NCI-H146 treated with DMSO at 0.1 percent for 48 hours (cell line): ENCODE measurements at regions not wholly inside any gene's neighbourhood (a gene's known extent, or its start where the extent isn't known, plus 50 kb on each side); places are given as distances from the start of the nearest gene placed in this dataset.
"Not testable (repeated sequence)": the region's sequence is repeated elsewhere in the genome, so short reads cannot be mapped to it uniquely, and the experiment has no call there.

Experiments used
- DNase-seq: peaks from one replicate; lab custom pipeline; 2025; ENCODE audit not compliant: unreplicated experiment; lab: John Stamatoyannopoulos, UW

DNA sequence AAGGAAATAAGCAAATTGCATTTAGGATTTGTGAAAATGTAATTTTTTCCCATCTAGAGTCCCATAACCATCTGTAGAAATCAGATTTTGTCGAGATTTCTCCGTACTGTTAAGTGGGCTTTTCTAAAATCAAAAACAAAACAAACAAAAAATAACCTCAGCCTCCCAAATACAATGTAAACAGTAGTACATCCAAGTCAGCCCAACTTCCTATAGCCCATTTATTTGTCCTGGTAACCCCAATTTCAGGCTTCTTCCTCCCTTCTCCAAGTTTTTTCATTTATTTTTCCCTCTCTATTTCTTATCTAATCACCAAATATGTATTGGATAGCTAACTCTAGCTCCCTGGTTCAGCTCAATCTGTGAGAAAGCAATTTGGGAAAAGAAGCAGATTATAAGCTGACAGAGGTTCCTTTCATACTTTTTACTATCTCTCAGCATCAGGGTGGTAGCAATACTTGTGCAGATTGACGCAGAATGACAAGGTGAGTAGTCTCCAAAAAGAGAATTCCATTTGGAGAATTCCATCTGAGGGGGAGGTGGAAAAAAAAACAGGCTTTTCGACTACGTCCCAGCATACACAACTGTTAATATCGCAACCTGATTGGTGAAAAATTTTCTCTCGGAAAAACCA is 132.6 kb upstream of the BTN3A2 start:
- no peak for DNase-seq

DNA sequence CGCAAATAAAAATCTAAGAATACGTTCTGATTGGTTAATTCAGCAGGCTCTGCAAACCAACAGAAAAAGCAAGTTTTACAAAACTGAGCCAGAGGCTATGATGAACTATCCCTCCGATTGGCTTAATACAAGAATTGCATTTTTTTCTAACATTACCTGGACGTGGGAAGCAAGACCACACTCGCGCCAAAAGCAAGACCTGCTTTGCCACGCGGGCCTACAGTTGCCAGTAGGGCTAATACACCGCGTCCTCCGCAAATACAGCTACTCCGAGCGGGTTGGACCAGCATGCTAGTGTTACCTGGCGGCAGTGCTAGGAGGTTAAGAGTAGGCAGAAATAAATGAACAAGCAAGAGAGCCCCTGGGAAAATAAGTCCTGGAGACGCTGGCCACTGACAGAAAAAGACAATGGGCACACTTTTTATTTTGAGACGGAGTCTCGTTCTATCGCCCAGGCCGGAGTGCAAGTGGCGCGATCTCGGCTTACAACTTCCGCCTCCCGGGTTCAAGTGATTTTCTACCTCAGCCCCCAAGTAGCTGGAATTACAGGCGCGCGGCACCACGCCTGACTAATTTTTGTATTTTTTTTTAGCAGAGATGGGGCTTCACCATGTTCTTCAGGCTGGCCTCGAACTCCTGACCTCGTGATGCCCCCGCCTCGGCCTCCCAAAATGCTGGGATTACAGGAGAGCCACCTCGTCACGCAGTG is 131.9 kb upstream of the BTN3A2 start:
- DNase-seq: peak; percentile 92

DNA sequence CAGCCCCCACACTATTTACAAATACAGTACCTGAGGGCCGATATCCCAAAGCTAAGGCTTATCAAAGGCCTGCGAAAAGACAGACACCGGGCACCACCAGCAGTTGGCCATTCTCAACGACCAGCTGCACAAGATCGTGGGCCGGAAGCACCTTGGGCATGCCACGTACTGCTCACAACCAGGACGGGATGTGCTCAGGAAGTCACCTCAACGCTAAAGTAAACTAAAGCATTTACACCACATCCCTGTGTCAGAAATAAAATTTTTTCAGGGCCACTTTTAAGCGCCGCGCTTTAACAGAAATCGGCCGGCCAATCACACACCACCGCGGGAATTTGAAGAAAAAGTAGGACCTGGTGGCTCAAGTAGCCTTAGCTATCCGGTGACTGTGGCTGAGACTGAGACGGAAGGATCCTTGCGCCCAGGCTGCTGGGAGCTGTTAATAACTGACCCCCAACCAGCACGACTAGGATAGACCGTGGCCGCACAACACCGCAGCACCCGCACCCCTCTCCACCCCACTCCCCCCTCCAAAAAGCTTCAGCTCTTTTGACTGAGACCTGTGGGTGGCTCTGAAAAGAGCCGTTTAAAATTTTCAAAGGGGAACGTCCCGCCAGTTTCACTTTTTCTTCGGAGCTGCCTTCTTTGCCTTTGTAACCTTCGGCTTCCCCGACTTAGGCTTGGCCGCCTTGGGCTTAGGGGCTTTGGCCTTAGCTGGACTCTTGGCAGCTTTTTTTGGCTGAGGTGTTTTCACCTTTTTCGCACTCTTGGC is 131.2 kb upstream of the BTN3A2 start:
- DNase-seq: peak; percentile 71

DNA sequence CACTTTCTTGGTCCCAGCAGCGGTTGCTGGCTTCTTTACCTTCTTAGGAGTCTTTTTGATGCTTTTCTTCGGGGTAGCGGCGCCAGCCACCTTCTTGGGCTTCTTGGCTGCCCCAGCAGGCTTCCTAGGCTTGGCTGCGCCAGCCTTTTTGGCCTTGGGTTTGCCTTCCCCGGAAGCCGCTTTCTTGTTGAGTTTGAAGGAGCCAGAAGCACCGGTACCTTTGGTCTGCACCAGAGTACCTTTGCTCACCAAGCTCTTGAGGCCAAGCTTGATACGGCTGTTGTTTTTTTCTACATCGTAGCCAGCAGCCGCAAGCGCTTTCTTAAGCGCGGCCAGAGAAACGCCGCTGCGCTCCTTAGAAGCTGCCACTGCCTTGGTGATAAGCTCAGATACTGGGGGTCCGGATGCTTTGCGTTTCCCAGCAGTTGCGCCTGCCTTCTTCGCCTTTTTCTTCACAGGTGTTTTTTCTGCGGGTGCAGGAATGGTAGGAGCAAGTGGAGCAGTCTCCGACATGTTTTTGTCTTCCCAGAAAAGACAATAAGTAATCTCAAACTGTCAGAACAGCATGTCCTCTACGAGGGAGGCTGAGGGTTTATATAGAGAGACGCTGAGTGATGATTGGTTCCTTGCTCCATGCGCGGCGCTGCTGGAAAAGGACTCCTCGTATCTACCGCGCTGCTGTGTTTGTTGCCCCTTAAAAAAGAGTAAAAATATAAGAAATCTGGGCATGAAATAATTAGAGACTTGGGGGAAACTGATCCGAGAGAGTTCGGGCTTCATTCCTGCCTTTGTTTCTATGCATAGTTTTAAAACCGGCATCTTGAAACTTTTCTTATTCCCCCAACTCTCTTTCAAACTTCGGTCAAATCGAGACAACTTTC is 130.3 kb upstream of the BTN3A2 start:
- DNase-seq: peak; percentile 82

DNA sequence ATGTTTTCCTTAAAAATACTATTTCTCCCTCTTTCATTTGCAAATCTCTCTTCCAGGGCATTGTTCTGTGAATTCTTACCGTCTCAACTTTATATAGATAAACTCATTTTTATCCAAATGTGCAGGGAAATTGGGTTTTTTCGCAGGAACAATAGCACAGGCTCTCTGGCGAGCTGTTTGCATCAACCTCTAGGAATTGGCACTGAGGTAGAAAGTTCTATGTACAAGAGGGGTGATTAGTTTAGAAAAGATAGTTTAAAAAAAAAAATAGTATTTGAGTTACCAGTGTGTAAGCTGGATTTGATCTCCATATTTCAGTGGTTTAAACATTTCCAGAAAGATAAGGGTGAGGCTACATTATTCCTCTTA is 129.7 kb upstream of the BTN3A2 start:
- DNase-seq: peak; percentile 46

DNA sequence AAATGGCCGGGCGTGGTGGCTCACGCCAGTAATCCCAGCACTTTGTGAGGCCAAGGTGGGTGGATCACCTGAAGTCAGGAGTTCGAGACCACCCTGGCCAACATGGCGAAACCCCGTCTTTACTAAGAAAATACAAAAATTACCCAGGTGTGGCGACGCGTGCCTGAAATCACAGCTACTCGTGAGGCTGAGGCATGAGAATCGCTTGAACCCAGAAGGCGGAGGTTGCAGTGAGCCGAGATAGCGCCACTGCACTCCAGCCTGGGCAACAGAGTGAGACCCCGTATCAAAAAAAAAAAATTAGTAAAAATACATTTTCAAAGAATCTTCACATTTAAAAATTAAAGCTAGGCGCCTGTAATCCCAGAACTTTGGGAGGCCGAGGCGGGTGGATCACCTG is 125.6 kb upstream of the BTN3A2 start:
- DNase-seq: not testable (repeated sequence)

DNA sequence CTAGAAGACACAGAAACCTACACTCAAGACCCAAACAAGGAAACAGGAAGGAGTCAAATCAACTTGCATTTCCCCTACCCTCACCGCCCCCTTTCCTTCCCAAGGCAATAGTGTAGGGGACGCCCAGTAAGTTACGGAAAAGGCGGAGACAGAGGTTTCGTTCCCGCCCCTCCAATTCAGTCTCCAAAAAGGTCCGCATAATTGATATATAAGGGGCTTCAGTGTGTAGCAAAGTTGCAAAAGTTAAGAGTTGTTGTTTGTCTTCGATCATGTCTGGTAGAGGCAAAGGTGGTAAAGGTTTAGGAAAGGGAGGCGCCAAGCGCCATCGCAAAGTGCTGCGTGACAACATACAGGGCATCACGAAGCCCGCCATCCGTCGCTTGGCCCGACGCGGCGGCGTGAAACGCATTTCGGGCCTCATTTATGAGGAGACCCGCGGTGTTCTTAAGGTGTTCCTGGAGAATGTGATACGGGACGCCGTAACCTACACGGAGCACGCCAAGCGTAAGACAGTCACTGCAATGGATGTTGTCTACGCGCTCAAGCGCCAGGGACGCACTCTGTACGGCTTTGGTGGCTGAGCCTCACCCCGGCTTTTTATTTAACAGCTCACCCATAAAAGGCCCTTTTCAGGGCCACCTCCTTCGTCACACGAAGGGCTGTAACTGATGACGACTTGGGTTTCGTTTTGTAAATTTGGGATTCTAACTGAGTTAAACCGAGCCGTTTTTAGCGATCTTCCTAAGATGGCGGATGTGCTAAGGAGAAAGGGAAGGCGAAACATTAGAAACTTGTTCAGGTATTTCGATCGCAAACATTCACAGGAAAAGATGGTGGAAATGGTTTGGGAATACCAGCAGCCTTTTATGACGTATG is 124.6 kb upstream of the BTN3A2 start:
- no peak for DNase-seq

DNA sequence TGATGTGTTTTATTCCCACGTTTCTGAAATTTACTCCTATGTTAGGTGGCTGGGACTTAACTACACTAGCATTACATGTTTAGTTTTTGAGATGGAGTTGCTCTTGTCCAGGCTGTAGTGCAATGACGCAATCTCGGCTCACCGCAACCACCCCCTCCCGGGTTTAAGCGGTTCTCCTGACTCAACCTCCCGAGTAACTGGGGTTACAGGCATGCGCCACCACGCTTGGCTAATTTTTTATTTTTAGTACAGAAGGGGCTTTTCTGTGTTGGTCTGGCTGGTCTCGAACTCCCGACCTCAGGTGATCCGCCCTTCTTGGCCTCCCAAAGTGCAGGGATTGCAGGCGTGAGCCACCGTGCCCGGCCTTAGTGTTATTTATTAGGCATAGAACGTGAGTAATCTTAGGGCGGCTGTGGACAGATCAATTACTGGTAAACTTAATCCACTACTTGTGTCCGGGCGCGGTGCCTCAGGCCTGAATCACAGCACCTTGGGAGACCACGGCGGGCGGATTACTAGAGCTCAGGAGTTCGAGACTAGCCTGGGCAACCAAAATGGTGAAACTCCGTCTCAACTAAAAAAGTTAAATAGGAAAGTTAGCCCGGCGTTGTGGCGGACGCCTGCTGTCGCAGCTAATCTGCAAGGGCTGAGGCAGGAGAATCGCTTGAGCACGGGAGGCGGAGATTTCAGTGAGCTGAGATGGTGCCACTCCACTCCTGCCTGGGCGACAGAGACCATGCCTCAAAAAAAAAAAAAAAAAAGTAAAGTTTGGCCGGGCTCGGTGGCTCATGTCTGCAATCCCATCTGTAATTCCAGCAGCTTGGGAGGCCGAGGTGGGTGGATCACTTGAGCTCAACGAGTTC is 123.7 kb upstream of the BTN3A2 start:
- no peak for DNase-seq

DNA sequence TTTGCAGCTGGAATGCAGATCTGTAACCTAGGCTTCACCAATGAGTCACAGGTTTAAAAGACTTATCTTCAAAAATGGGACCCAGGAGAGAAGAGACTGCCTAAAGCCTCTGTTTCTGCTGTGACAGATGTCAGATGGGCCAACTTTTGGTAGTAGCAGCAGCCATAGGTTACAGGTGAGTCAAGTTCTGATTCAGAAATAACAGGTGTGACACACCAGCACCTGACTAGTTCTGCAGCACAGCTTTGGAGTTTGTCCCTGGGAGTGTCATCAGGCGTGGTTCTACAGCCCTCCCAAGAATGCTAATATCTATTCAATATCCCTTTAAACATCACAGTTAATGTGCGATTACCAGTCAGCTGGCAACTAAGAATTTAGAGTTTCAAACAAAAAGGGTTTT is 121.9 kb upstream of the BTN3A2 start:
- DNase-seq: no peak

DNA sequence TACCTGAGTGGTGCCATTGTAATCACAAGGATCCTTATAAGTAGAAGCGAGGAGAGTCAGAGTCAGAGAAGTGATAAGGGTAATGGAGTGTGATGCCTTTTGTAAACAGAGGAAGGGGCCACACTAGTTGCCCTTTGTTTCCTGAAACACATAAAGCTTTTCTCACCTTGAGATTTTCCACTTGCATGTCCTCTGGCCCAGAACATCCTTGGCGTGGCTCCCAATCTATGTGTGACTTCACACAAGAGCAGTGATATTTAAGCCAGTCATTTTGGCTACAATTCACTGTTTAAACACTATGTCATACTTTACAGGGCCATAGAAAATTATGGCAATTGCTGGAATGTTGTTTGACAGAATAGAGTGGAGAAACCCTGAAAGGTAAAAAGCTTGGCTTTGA is 121.2 kb upstream of the BTN3A2 start:
- no peak for DNase-seq

DNA sequence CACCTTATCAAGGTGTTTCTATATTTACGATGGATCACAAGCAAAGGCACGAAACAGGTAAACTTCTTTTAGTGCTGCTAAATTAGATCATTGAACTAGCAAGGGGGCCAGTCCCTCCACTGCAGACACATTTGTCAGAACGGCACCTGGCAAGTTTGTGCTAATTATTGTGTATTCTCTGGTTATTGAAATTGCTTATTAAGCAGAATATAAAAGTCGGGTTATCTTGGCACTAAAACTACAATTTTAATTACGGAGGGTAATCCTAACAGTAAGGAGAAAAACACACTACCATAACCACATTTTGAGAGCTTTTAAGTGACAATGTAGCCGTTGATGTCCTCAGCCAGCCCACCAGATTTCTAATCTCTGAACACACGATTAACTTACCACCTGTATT is 118.9 kb upstream of the BTN3A2 start:
- no peak for DNase-seq

DNA sequence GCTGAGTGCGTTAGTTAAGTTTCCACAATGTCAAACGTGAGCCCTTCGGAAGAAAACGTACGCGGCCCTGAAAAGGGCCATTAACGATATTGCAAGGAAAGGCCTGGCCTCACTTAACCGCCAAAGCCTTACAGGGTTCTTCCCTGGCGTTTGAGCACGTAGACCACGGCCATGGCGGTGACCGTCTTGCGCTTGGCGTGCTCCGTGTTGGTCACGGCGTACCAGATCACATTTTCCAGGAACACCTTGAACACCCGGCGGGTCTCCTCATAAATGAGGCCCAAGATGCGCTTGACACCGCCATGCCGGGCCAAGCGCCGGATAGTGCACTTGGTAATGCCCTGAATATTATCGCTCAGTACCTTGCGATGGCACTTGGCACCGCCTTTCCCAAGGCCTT is 118.4 kb upstream of the BTN3A2 start:
- DNase-seq: no peak

DNA sequence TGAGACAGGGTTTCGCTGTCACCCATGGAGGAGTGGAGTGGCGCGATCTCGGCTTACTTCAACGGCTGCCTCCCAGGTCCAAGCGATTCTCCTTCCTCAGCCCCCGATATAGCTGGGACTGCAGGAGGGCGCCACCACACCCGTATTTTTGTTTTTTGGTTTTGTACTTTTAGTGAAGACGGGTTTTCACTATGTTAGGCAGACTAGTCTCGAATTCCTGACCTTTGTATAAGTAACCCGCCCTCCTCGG is 115.4 kb upstream of the BTN3A2 start:
- no peak for DNase-seq

DNA sequence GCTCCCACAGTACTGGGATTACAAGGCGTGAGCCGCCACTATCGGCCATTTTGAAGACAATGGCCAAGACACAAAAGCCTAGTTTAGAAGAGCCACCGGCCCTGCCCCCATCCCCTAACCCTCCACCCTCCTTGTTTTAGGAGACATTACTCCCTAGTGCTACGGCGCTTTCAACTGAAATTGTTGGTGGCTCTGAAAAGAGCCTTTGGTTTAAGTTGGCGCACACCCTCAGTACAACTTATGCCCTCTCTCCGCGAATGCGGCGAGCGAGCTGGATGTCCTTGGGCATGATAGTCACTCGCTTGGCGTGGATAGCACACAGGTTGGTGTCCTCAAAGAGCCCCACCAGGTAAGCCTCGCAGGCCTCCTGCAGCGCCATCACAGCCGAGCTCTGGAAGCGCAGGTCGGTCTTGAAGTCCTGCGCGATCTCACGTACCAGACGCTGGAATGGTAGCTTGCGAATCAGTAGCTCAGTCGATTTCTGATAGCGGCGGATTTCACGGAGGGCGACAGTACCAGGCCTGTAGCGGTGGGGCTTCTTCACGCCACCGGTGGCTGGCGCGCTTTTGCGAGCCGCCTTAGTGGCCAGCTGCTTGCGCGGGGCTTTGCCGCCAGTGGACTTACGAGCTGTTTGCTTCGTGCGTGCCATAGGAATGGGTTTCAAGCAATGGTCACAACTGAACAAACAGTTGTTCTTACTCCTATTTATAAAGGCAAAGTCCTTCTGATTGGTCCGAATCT is 114.9 kb upstream of the BTN3A2 start:
- peak; percentile 89 for DNase-seq

DNA sequence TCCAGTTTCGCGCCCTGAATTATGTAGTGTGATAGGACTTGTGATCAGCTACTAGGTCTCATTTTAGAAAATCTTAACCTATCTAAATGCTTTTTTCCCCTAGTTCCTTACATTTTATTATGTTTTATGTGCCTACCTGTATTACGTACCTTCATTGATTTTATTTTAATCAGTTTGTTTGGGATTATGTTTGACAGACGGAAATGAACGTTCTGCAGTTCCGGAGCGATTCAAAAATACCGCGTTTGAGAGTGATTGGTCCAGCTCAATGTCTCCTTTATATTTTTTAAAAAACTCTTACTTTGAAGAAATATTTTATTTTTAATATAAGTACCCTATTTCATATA is 114.3 kb upstream of the BTN3A2 start:
- no peak for DNase-seq

DNA sequence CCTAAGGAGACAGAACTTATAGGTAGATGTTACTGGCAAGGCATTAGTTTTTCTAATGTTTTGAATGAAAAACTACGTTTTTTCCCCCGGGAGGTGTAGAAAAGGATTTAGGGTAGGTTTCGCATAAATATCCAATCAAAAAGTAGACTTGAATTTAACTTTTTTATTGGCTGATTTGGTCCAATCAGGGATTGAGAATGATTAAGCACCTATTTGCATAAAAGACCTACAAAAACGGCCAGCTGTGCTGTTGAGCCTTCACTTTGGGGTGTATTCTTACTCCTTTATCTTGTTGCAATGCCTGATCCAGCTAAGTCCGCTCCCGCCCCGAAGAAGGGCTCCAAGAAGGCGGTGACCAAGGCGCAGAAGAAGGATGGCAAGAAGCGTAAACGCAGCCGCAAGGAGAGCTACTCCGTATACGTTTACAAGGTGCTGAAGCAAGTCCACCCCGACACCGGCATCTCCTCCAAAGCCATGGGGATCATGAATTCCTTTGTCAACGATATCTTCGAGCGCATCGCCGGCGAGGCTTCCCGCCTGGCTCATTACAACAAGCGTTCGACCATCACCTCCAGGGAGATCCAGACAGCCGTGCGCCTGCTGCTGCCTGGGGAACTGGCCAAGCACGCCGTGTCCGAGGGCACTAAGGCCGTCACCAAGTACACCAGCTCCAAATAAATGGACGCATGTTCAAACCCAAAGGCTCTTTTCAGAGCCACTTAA is 113.5 kb upstream of the BTN3A2 start:
- DNase-seq: peak; percentile 96

DNA sequence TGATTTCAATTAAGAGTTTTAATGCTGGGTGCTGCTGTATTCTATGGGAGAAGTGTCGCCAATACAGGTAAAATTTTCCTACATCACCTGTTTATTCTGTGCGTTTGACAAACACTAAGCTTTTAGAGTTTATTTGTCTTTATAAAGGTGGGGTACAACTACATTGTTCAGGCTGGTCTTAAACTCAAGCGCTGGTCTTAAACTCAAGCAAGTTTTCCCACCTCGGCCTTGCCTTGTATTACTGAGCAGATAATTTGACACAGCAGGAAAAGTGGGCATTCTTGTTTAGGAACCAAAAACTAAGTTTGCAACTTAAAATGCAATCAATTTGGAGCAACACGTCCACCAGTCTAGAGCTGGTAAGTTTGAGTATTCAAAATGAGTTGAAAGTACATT is 112.9 kb upstream of the BTN3A2 start:
- no peak for DNase-seq

DNA sequence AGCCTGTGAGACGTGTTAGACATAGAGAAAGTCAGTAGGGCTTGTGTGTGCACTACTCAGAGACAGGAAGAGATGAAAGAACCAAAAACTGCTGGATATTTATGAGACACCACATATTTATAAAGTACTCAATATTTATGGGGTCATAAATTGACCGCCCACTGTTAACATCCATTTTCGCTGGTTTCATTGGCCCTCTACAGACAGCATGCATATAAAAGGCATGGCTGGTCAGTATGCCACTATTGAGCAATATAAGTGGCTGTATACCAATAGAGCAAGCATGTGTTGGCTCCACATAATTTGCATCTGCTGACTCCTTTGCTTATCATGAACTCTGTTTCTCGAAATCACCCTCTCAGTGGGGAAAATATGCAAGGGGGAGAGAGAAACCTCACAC is 110.3 kb upstream of the BTN3A2 start:
- no peak for DNase-seq

DNA sequence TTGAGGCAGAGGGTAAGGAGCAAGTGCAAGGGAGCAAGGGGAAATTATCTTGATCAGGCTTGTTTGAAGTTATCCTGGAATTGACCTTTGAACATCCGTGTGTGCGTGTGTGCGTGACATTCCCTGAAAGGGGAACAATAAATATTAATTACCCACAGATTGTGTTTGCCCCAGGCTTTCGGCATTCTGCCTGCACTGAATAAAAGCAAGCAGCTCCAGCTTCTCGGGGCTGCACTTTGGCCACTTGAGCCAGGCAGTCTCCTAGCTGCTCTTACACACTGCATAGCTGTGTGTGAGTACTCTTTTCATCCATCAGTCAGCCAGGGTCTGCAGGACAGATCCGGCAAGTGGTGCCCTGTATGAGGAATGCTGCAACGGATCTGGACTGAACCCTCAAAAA is 107.7 kb upstream of the BTN3A2 start:
- peak; percentile 32 for DNase-seq
